Activated gamma-delta T cell (primary cell): ENCODE measurements at regions not wholly inside any gene's neighbourhood (a gene's known extent, or its start where the extent isn't known, plus 50 kb on each side); places are given as distances from the start of the nearest gene placed in this dataset.
"Not testable (repeated sequence)": the region's sequence is repeated elsewhere in the genome, so short reads cannot be mapped to it uniquely, and the experiment has no call there.

Experiments
- DNase-seq: peaks from one replicate; lab custom pipeline; 2025; lab: John Stamatoyannopoulos, UW

DNA sequence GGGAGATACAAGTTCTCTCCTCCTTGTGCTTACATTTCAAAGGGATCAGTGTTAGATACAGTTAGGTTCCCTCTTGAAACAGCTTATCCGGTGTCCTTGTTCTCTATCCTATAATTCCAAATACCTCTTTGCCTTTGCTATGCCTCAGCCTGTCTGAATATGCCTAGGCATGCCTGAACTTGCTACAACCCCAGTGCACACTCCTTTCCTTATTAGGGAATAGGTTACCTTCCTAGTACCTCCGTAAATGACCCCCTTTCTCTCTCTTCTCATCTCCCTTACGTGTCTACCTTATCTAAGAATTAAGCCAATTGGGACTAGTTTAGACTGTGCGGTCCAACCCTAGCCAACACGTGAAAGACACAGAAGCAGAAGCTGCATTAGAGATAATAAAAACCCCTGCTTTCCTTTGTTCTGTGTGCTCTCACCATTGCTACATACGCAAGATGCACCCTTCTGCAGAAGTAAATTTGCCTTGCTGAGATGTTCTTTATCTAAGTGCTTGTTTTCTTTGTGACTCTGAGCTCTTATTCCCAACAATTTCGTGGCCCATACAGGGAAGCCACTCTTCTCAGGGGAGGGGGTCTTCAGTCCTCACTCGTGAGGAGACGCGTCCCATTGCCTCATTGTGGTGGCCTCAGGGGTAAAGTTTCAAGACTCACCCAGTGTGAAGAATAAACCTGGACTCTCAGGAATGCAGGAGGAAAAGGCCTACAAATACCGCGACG, 802.1 kb downstream of the PLA2G4A start:
- no peak for DNase-seq

GRCh38 chr1:187631381-187631675, 802.6 kb downstream of the PLA2G4A start:
- DNase-seq, result no peak

DNA sequence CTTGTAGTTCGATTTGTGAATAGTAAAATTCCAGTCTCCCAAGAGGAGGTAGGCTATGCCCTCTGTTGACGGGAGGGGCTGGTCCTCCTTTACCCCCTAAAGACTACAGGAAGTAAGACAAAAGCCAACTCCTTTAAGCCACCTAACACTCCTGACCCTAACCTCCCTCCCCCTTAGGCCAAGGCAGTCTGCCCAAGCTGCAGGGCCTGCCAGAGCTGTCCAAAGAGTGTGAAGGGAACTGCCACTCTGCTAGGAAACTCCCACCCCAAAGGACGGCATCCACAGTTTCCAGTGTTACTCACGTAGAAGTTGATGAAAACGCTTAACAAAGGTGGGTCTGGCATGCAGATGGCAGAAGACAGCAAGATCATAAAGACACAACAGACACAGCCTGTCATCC, 803.2 kb downstream of the PLA2G4A start:
- DNase-seq, result no peak

DNA sequence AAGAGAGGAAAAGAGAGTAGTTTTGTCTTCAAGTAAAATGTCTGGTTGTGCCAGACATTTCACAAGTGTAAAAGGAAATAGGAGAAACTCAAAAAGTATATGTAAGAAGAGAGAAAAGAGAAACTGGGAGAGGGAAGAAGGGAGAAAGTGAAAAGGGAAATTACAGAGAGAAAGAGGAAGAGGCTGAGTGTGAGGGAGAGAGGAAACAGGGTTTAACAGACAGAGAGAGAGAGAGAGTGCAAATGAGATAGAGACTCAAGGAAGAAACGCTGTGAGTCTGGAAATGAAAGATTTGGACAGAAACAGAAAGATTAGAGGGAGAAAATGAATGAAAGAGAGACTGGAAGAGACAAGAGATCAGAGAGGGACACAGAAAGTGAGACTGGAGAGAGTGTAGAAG, 806.2 kb downstream of the PLA2G4A start:
- no peak for DNase-seq

GRCh38 chr1:187638733-187639434, 810.1 kb downstream of the PLA2G4A start:
- no peak for DNase-seq

GRCh38 chr1:187641015-187641414, 812.3 kb downstream of the PLA2G4A start:
- DNase-seq, result no peak

- DNase-seq, result no peak
These were observed 812.7 kb downstream of the PLA2G4A start for GRCh38 chr1:187641463-187641862.

DNA sequence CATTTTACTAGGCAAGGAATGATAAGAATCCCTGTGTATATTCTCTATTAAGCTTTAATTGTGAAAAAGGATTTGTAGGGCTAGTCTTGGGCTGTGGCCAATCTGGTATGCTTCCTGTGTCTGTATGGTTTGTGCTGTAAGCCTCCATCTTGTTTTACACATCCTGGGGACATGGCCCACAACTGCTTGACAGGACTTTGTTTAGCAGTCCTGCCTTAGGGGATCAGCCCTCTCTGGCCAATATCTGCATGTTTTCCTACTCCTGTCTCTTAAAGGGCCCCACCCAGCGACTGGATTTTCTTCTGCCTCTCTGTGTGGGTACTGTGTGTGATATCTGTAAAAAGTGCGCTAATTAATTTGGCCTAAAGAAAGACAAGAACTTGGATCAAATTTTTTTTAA, 813.2 kb downstream of the PLA2G4A start:
- no peak for DNase-seq

DNA sequence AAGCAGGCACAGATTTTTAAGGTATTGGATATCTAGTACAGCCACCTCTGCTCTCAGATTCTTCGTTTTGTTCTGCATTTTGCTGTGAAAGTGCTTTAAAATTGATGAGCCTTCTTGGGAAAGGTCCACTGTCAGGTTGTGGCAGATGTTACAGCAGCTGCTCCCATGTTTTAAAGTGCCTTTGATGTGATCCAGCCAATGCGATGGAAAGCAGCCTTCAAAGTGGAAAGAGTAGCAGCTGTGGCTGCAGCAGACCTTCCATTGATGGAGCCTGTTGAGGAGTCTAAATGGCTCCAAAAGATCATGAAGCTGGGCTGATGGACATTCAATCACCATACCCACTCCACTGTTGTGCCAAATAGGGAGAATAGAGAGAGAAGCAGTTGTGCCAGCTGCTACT, 816.9 kb downstream of the PLA2G4A start:
- no peak for DNase-seq

DNA sequence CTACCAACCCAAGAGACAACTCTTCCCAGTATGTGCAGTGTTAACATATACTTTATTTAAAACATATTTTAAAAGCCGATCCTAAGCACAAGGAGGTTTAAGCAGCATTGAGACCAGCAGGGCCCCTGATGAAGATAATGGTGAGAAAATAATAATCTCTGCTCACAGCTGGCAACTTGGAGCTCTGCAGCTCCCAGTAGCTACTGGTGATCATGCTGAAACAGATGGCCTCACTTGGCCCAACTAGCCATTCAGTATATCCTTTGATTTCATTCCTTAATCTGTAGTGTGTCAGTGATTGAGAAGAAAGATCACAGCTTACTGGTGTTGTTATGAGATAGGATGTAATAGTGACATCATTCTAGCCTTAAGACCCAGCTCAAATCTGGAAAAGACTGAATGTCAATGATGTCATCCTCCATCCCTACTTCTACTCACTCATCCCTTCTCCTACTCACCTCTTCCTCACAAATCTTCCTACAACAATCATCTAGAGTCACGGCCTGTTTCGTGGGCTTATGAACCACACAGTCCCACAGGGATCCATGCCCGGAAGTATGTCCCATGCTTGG, 817.9 kb downstream of the PLA2G4A start:
- DNase-seq, result no peak

DNA sequence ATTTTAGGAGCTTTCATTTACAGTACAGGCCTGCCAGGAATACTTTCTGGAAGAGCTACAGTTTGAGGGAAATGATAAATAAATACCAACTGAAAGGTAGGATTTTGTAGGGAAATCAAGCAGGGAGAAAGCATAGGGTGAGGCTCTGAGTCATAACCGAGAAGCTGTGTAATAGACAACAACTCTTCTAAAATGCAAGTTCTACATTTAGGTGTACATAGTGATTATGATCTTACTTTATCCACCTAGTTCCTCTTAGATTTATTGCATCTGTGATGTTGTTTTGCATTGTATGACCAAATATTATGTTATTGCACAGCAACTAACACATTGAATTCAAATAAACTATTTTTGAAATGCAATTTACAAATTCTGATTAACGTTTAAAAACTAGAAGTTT, 819.3 kb downstream of the PLA2G4A start:
- no peak for DNase-seq

DNA sequence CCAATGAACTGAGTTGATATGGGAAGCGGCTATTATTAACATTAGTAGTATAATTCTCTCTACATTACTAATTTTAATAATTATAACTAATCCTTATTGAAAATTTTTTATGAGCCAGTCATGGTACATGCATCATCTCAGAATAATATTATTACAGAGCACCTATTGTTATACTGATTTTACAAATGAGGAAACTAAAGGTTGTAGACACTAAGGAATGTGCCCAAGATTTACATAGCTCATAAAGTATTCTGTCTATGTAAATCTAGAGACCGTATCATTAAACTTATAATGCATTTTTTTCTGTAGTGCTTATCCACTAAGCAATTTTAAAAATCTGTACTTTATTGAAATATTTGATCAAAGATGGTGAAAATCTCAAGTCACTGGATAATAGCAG, 825.9 kb downstream of the PLA2G4A start:
- no peak for DNase-seq

GRCh38 chr1:187655104-187655503, 826.4 kb downstream of the PLA2G4A start:
- DNase-seq, result no peak

- no peak for DNase-seq
These were observed 836.7 kb downstream of the PLA2G4A start for GRCh38 chr1:187665483-187665882.

DNA sequence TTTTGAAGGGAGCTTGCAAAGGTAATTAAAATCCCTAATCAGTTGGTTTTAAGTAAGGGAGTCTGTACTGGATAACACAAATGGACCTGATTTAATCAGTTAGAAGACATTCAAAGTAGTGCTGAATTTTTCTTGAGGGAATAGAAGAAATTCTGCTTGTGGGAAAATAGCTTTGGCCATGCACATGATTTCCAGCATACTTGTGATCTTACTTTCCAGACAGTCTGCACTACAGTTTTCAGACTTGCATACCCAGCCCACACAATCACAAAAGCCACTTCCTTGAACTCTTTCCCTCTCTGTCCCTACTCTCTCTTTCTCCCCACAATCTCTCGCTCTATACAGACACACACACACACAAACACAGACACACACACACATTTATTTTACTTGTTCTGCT, 852.1 kb downstream of the PLA2G4A start:
- no peak for DNase-seq

- DNase-seq, result no peak
These were observed 853.4 kb downstream of the PLA2G4A start for GRCh38 chr1:187682112-187682511.

- no peak for DNase-seq
These were observed 856.6 kb downstream of the PLA2G4A start for GRCh38 chr1:187685333-187685732.

- DNase-seq, result no peak
These were observed 860.4 kb downstream of the PLA2G4A start for GRCh38 chr1:187689129-187689528.

DNA sequence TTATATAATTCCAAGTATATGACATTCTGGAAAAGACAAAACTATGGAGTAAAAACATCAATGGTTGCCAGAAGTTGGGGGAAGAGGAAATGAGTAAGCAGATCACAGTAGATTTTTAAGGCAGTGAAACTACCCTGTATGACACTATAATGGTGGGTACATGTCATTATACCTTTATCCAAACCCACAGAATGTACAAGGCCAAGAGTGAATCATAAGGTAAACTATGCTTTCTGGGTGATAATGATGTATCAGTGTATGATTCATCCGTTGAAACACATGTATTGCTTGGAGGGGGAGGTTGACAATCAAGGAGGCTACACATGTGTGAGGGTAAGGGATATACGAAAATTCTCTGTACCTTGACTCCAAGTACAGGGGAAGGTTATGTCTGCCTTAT, 862.7 kb downstream of the PLA2G4A start:
- DNase-seq, result no peak

DNA sequence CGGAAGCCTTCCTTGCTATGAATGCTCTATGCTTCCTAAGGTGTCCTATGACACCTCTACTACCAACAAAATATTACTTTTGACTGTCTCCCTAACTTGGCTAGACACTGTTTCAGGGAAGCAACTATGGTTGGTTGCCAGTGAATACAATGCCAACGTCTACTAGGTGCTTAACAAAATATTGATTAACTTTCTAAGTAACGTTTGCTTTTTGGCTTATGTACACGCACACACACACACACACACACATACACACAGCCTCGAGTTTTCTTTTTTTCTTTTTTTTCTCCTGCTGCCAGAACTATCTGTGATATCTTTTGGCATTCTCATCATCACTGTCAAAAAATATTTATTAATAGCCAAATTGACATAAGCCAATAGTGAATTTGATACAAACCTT, 864.0 kb downstream of the PLA2G4A start:
- DNase-seq, result no peak

DNA sequence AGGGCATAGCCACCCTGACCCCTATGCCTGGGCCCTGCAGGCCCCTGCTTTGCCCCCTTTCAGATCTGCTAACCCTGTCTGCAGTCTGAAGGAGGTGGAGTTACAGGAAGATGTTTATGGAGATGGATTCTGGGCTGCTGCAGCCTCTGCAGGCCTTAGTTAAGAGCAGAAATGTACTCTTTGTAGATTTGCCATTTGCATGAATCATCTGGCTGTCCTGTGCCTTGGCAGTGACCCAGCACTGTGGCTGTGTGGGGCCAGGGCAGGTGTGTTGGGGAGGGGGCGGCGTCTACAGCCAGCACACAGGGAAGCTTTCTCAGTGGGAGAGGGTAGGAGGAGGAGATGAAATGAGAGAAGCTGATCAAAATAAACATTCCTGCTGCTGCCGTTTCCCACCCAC, 867.3 kb downstream of the PLA2G4A start:
- no peak for DNase-seq

DNA sequence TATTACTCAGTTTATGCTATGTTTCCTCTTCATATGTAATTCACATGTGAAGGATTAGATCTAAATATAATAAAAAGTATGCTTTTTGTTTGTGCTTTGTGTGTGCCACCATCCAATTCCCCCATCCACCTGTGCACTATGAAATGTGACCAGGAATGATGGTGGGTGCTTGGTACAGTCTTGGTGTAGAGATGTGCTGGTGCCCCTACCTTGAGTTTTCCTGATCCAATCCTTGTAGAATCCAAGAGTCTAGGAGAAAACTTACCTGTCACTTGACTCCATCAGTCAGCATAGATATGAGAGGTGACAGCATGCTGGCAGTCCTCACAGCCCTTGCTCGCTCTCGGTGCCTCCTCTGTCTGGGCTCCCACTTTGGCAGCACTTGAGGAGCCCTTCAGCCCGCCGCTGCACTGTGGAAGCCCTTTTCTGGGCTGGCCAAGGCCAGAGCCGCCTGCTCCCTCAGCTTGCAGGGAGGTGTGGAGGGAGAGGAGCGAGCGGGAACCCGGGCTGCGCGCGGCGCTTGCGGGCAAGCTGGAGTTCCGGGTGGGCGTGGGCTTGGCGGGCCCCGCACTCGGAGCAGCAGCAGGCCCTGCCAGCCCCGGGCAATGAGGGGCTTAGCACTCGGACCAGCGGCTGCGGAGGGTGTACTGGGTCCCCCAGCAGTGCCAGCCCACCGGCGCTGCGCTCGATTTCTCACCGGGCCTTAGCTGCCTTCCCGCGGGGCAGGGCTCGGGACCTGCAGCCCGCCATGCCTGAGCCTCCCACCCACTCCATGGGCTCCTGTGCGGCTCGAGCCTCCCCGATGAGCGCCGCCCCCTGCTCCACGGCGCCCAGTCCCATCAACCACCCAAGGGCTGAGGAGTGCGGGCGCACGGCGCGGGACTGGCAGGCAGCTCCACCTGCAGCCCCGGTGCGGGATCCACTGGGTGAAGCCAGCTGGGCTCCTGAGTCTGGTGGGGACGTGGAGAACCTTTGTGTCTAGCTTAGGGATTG, 874.7 kb downstream of the PLA2G4A start:
- DNase-seq, result not testable (repeated sequence)
